ENCODE measurements at regions not wholly inside any gene's neighbourhood (a gene's known extent, or its start where the extent isn't known, plus 50 kb on each side); places are given as distances from the start of the nearest gene placed in this dataset.
A peak's percentile ranks its signal among the peaks of the same experiment; 100 is the strongest.

GRCh38 chr16:48997081-48997615 is 284.5 kb downstream of the CBLN1 start:
- DNase-seq (ENCODE audit: low spot score): no peak
- no peak overlapping the region for H3K27ac ChIP-seq
- ChIA-PET CTCF (no interaction called here), POLR2A (ENCODE audit: low non-redundant PET) (no interaction called here)
- TF ChIP-seq CTCF (conservative IDR thresholded peaks at IDR 0.05; ENCODE audit: low read depth): no peak

GRCh38 chr16:48978501-48978900 is 303.1 kb downstream of the CBLN1 start:
- ChIA-PET CTCF (interaction anchor here (0.7 kb wide), 1 partner anchor 1592 kb away, joined by 5 read pairs; no protein-coding TSS in a partner anchor), POLR2A (ENCODE audit: low non-redundant PET) (no interaction called here)
- DNase-seq (ENCODE audit: low spot score): no peak
- H3K27ac ChIP-seq: no peak overlapping the region
- TF ChIP-seq CTCF (conservative IDR thresholded peaks at IDR 0.05; ENCODE audit: low read depth): no peak

GRCh38 chr16:48972236-48972635 is 309.4 kb downstream of the CBLN1 start:
- no peak for DNase-seq (ENCODE audit: low spot score)
- CTCF ChIA-PET: no interaction called here
- peak overlapping the region; percentile 78 for H3K27ac ChIP-seq
- POLR2A ChIA-PET (ENCODE audit: low non-redundant PET): no interaction called here
- TF ChIP-seq CTCF (conservative IDR thresholded peaks at IDR 0.05; ENCODE audit: low read depth): no peak

GRCh38 chr16:48971571-48972077 is 310.0 kb downstream of the CBLN1 start:
- CTCF ChIA-PET: no interaction called here
- peak overlapping the region; percentile 78 for H3K27ac ChIP-seq
- DNase-seq (ENCODE audit: low spot score): peak; percentile 81
- POLR2A ChIA-PET (ENCODE audit: low non-redundant PET): no interaction called here
- no peak for TF ChIP-seq CTCF (conservative IDR thresholded peaks at IDR 0.05; ENCODE audit: low read depth)

- CTCF ChIA-PET: no interaction called here
- H3K27ac ChIP-seq: no peak overlapping the region
- POLR2A ChIA-PET (ENCODE audit: low non-redundant PET): no interaction called here
- DNase-seq (ENCODE audit: low spot score): no peak
- no peak for TF ChIP-seq CTCF (conservative IDR thresholded peaks at IDR 0.05; ENCODE audit: low read depth)
Observed at GRCh38 chr16:48970216-48970615, 311.4 kb downstream of the CBLN1 start.

GRCh38 chr16:48969611-48970010 is 312.0 kb downstream of the CBLN1 start:
- POLR2A ChIA-PET (ENCODE audit: low non-redundant PET): no interaction called here
- TF ChIP-seq CTCF (conservative IDR thresholded peaks at IDR 0.05; ENCODE audit: low read depth): no peak
- CTCF ChIA-PET: interaction anchor here (0.9 kb wide), 1 partner anchor 380 kb away, joined by 3 read pairs; no protein-coding TSS in a partner anchor
- no peak for DNase-seq (ENCODE audit: low spot score)
- no peak overlapping the region for H3K27ac ChIP-seq

All from RWPE1 (cell line).